ENCODE measurements at regions not wholly inside any gene's neighbourhood (a gene's known extent, or its start where the extent isn't known, plus 50 kb on each side); places are given as distances from the start of the nearest gene placed in this dataset.

DNA sequence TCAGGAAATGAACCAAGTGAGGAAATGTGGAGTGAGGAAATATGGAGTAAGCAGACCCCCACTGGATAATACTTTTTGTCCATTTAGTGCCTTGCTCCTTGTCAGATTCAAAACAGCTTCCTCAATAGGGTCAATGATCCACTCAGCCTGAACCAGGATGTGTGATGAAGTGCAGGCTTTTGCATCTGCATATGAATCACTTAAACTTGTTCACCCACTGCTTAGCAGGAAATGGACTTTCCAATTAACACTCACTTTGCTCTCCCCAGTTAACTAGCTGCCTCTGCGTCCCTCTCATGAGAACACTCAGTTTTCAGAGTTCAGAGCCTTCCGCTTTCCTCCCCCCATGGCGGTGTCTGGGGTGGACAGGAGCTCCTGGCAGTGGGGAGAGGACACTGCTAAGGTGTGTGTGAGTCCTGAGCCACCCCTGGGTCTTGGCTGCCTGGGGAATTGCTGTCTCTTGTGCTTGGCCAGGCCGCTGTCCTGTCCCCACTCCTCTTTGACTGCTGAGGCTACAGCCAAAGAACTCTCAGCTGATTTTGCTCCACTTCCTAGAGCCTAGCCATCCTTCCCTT is 621.8 kb downstream of the CDH26 start:
- H3K4me3 ChIP-seq (ENCODE audit: low read depth, low read length): no peak overlapping the region
- no peak for DNase-seq (ENCODE audit: low read depth, low spot score)
- no peak for TF ChIP-seq CTCF (IDR thresholded peaks at IDR 0.05; ENCODE audit: low read depth, low read length)
- in situ Hi-C loops (cut with HindIII; ENCODE audit: low sequenced_read_pairs): no loop called here

GRCh38 chr20:60581606-60582115 is 623.4 kb downstream of the CDH26 start:
- no peak for DNase-seq (ENCODE audit: low read depth, low spot score)
- no peak for TF ChIP-seq CTCF (IDR thresholded peaks at IDR 0.05; ENCODE audit: low read depth, low read length)
- no peak overlapping the region for H3K4me3 ChIP-seq (ENCODE audit: low read depth, low read length)
- in situ Hi-C loops (cut with HindIII; ENCODE audit: low sequenced_read_pairs): no loop called here

DNA sequence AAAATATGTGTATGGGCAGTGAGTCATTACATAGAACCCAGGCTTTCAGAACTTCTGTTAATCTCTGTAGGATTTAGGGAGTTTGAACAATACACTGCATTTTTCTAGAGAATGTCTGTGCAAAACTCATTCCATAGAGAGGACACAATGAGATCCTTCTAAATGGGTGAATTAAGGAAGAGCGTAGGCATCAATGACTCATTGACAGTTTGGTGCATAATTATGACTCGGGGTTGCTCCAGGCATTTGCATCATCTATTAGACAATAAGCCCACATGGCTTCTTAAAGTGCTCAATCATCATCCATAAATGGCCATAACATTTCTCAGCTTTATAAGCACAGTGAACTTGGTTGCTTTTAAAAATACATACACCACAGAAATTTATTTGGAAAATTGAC is 625.5 kb downstream of the CDH26 start:
- no peak overlapping the region for H3K4me3 ChIP-seq (ENCODE audit: low read depth, low read length)
- TF ChIP-seq CTCF (IDR thresholded peaks at IDR 0.05; ENCODE audit: low read depth, low read length): no peak
- DNase-seq (ENCODE audit: low read depth, low spot score): no peak
- in situ Hi-C loops (cut with HindIII; ENCODE audit: low sequenced_read_pairs): no loop called here

GRCh38 chr20:60584221-60584620 is 626.0 kb downstream of the CDH26 start:
- no peak overlapping the region for H3K4me3 ChIP-seq (ENCODE audit: low read depth, low read length)
- no peak for TF ChIP-seq CTCF (IDR thresholded peaks at IDR 0.05; ENCODE audit: low read depth, low read length)
- no peak for DNase-seq (ENCODE audit: low read depth, low spot score)
- in situ Hi-C loops (cut with HindIII; ENCODE audit: low sequenced_read_pairs): no loop called here

GRCh38 chr20:60585651-60586050 is 627.4 kb downstream of the CDH26 start:
- H3K4me3 ChIP-seq (ENCODE audit: low read depth, low read length): no peak overlapping the region
- TF ChIP-seq CTCF (IDR thresholded peaks at IDR 0.05; ENCODE audit: low read depth, low read length): no peak
- no peak for DNase-seq (ENCODE audit: low read depth, low spot score)
- in situ Hi-C loops (cut with HindIII; ENCODE audit: low sequenced_read_pairs): no loop called here

DNA sequence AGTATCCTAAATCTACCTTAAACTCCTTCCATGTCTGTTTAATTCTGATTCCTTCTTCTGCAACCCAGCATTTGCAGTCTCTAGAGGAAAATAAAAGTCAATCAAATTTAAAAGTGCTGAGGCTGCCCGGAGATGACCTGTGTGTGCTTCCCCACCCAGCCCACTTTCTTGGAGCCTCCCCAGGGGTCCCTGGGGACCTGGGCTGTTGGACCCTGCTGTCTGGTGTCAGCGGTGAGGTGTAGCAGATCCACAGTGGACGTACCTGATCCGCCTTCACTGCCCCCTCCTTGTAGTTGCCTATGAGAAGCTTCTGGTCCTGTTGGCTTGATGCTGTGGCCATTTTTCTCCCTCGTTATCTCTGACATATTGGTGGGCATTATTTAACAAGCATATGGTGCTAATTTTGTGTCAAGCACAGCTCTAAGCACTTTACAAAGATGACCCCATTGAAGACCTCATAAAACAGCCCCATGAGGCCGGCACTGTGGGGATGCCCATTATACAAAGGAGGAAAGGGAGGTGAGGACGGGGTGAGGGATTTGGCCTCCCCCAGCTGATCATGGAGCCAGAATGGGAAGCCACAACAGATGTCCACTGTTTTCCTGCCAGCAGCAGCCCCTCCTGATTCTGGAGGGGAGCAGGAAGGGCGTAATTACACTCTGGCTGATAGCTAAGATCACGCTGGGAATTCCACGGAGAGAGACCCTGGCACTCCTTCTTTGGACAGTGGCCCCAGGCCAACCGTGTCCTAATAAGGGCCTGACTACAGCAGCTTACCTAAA is 628.2 kb downstream of the CDH26 start:
- in situ Hi-C loops (cut with HindIII; ENCODE audit: low sequenced_read_pairs): no loop called here
- no peak for DNase-seq (ENCODE audit: low read depth, low spot score)
- no peak for TF ChIP-seq CTCF (IDR thresholded peaks at IDR 0.05; ENCODE audit: low read depth, low read length)
- no peak overlapping the region for H3K4me3 ChIP-seq (ENCODE audit: low read depth, low read length)
